ENCODE measurements at regions not wholly inside any gene's neighbourhood (a gene's known extent, or its start where the extent isn't known, plus 50 kb on each side); places are given as distances from the start of the nearest gene placed in this dataset.

- no peak for DNase-seq
These were observed 530.2 kb upstream of the FAM174A start for GRCh38 chr5:100004969-100005368.

GRCh38 chr5:99998319-99998718 is 536.9 kb upstream of the FAM174A start:
- no peak for DNase-seq

GRCh38 chr5:99995407-99995806 is 539.8 kb upstream of the FAM174A start:
- DNase-seq = no peak

- no peak for DNase-seq
These were observed 561.4 kb upstream of the FAM174A start for GRCh38 chr5:99973779-99974178.

- no peak for DNase-seq
These were observed 579.2 kb upstream of the FAM174A start for GRCh38 chr5:99955962-99956361.

- DNase-seq = no peak
These were observed 580.2 kb upstream of the FAM174A start for GRCh38 chr5:99955006-99955405.

GRCh38 chr5:99949969-99950524 is 585.1 kb upstream of the FAM174A start:
- DNase-seq = no peak

- DNase-seq = no peak
These were observed 585.8 kb upstream of the FAM174A start for GRCh38 chr5:99949361-99949760.

- DNase-seq = no peak
These were observed 586.3 kb upstream of the FAM174A start for GRCh38 chr5:99948850-99949249.

GRCh38 chr5:99945478-99946442 is 589.4 kb upstream of the FAM174A start:
- DNase-seq = no peak

GRCh38 chr5:99940540-99940939 is 594.6 kb upstream of the FAM174A start:
- no peak for DNase-seq

- no peak for DNase-seq
These were observed 598.3 kb upstream of the FAM174A start for GRCh38 chr5:99936911-99937310.

- no peak for DNase-seq
These were observed 605.4 kb upstream of the FAM174A start for GRCh38 chr5:99929806-99930135.

- no peak for DNase-seq
These were observed 605.9 kb upstream of the FAM174A start for GRCh38 chr5:99929067-99929805.

- DNase-seq = no peak
These were observed 606.7 kb upstream of the FAM174A start for GRCh38 chr5:99928490-99928889.

- DNase-seq = no peak
These were observed 608.7 kb upstream of the FAM174A start for GRCh38 chr5:99926463-99926862.

- DNase-seq = no peak
These were observed 612.8 kb upstream of the FAM174A start for GRCh38 chr5:99922386-99922785.

- DNase-seq = no peak
These were observed 623.2 kb upstream of the FAM174A start for GRCh38 chr5:99911971-99912370.

GRCh38 chr5:99906776-99907175 is 628.4 kb upstream of the FAM174A start:
- no peak for DNase-seq

- no peak for DNase-seq
These were observed 633.2 kb upstream of the FAM174A start for GRCh38 chr5:99901972-99902371.

- no peak for DNase-seq
These were observed 634.8 kb upstream of the FAM174A start for GRCh38 chr5:99900302-99900852.

- DNase-seq = no peak
These were observed 655.2 kb upstream of the FAM174A start for GRCh38 chr5:99879791-99880511.

GRCh38 chr5:99878830-99879229 is 656.3 kb upstream of the FAM174A start:
- no peak for DNase-seq

Data from right forelimb (tissue), 1 donor.